ENCODE measurements at regions not wholly inside any gene's neighbourhood (a gene's known extent, or its start where the extent isn't known, plus 50 kb on each side); places are given as distances from the start of the nearest gene placed in this dataset.

- intact Hi-C loops (cut with micrococcal nuclease; ENCODE audit: unreplicated experiment) = no loop called here
- Histone ChIP-seq H4K20me1 (ENCODE audit: insufficient read depth, low read length) (no peaks in the 10 kb centered on the region), H2AFZ (ENCODE audit: low read length) (no peak overlapping the region), H3K36me3 (replicated peaks in 1 of 2; ENCODE audit: control insufficient read depth in 1 of 2, insufficient read depth in 2 of 2, low read length in 2 of 2) (no peaks in the 10 kb centered on the region), H3K27me3 (ENCODE audit: control insufficient read depth in 1 of 2, insufficient read depth in 2 of 2, low read length in 2 of 2) (no peaks in the 10 kb centered on the region), H3K79me2 (ENCODE audit: insufficient read depth, low read length) (no peaks in the 10 kb centered on the region), H3K9me3 (ENCODE audit: low read length) (no peaks in the 10 kb centered on the region), H3K9ac (ENCODE audit: insufficient read depth, low read depth, low read length) (no peak overlapping the region), H3K4me3 (replicated peaks in 1 of 3; ENCODE audit: insufficient read depth in 1 of 3, low read depth in 2 of 3, low read length in 3 of 3) (no peak overlapping the region), H3K27ac (ENCODE audit: extremely low read length, insufficient read depth, low read length) (no peak overlapping the region), H3K4me2 (ENCODE audit: low read depth, low read length) (peak overlapping the region; percentile 6; the same call in 1 of the 2 replicates), H3K4me1 (ENCODE audit: insufficient read depth, low read length) (no peaks in the 10 kb centered on the region)
- ATAC-seq (peak; percentile 80), FAIRE-seq (no peak), DNase-seq (ENCODE audit: low spot score) (no peak)
- ChIA-PET CTCF (ENCODE audit: low intra/inter-chr PET ratio, low total read pairs) (no interaction called here), POLR2A (no interaction called here)
- no peak for TF ChIP-seq HHEX (CRISPR knock-in tag; IDR thresholded peaks at IDR 0.05)
- no peak for TF ChIP-seq ZNF598 (CRISPR knock-in tag; IDR thresholded peaks at IDR 0.05; ENCODE audit: borderline replicate concordance)
- no peak for TF ChIP-seq GATAD2A (CRISPR knock-in tag; IDR thresholded peaks at IDR 0.05)
- no peak for TF ChIP-seq RFXAP (CRISPR knock-in tag; IDR thresholded peaks at IDR 0.05; ENCODE audit: borderline replicate concordance)
- no peak for TF ChIP-seq ZNF335 (CRISPR knock-in tag; IDR thresholded peaks at IDR 0.05)
- BruUV-seq (replicated peaks) = no TSS peak
- 31% methylated on average over 6 of the region's 6 CpGs for WGBS (ENCODE audit: low lambda C conversion rate)
- in situ Hi-C loops (cut with HindIII; ENCODE audit: extremely low pct_ligation_motif_present, low pct_unique_long_range_greater_than_20kb) = loop anchor here (25.0 kb wide), 1 partner anchor 1089 kb away; no protein-coding TSS in a partner anchor
Measured at GRCh38 chr5:122523776-122524175, 211.7 kb downstream of the SNCAIP start.

- Histone ChIP-seq H3K79me2 (ENCODE audit: insufficient read depth, low read length) (no peaks in the 10 kb centered on the region), H3K4me1 (ENCODE audit: insufficient read depth, low read length) (no peaks in the 10 kb centered on the region), H2AFZ (ENCODE audit: low read length) (no peak overlapping the region), H3K27me3 (ENCODE audit: control insufficient read depth in 1 of 2, insufficient read depth in 2 of 2, low read length in 2 of 2) (no peaks in the 10 kb centered on the region), H3K9ac (ENCODE audit: insufficient read depth, low read depth, low read length) (no peak overlapping the region), H3K27ac (ENCODE audit: extremely low read length, insufficient read depth, low read length) (no peak overlapping the region), H4K20me1 (ENCODE audit: insufficient read depth, low read length) (no peaks in the 10 kb centered on the region), H3K9me3 (ENCODE audit: low read length) (no peaks in the 10 kb centered on the region), H3K4me3 (replicated peaks in 1 of 3; ENCODE audit: insufficient read depth in 1 of 3, low read depth in 2 of 3, low read length in 3 of 3) (no peak overlapping the region), H3K36me3 (replicated peaks in 1 of 2; ENCODE audit: control insufficient read depth in 1 of 2, insufficient read depth in 2 of 2, low read length in 2 of 2) (no peaks in the 10 kb centered on the region), H3K4me2 (ENCODE audit: low read depth, low read length) (no peak overlapping the region)
- CTCF ChIA-PET (ENCODE audit: low intra/inter-chr PET ratio, low total read pairs) = no interaction called here
- POLR2A ChIA-PET = no interaction called here
- no TSS peak for BruUV-seq (replicated peaks)
- FAIRE-seq = no peak
- no peak for TF ChIP-seq SIN3A (IDR thresholded peaks at IDR 0.05; ENCODE audit: borderline replicate concordance, low read depth, low read length)
- 0 out of 2 replicates have a peak, but pooled peaks have one; percentile 8 for TF ChIP-seq ATF7 (IDR thresholded peaks at IDR 0.05)
- TF ChIP-seq ATF7 (CRISPR knock-in tag; IDR thresholded peaks at IDR 0.05) = no peak
- no peak for TF ChIP-seq ZNF672 (CRISPR knock-in tag; IDR thresholded peaks at IDR 0.05)
- ATAC-seq = no peak
- intact Hi-C loops (cut with micrococcal nuclease; ENCODE audit: unreplicated experiment) = no loop called here
- DNase-seq (ENCODE audit: low spot score) = no peak
- WGBS (ENCODE audit: low lambda C conversion rate) = 6% methylated on average over 1 of the region's 1 CpG
- in situ Hi-C loops (cut with HindIII; ENCODE audit: extremely low pct_ligation_motif_present, low pct_unique_long_range_greater_than_20kb) = no loop called here
Measured at GRCh38 chr5:122527547-122527946, 215.5 kb downstream of the SNCAIP start.
